Breast epithelium (tissue), 4 donors: ENCODE measurements at regions not wholly inside any gene's neighbourhood (a gene's known extent, or its start where the extent isn't known, plus 50 kb on each side); places are given as distances from the start of the nearest gene placed in this dataset.
A peak's percentile ranks its signal among the peaks of the same experiment; 100 is the strongest.
"Not testable (repeated sequence)": the region's sequence is repeated elsewhere in the genome, so short reads cannot be mapped to it uniquely, and the experiment has no call there.

Experiments
- DNase-seq, 2 donors: peaks; one replicate each; pipeline ENCODE4 v3.0.0-alpha.2; 2019; ENCODE audit warnings: low spot score in 2 of 2
- H3K27ac ChIP-seq, 2 donors: fragments of 200-600 bp; sonication (generic) in 1 of 2; one replicate each; pipeline ENCODE4 v1.5.1; 2016 to 2019; ENCODE audit warnings: mild to moderate bottlenecking in 1 of 2
- H3K27me3 ChIP-seq, 2 donors: fragments of 200-600 bp; sonication (generic) in 1 of 2; one replicate each; pipeline versions ENCODE4 v1.5.1 to v1.6.0; 2017 to 2019; ENCODE audit warnings: control low read depth in 1 of 2, mild to moderate bottlenecking in 1 of 2
- H3K36me3 ChIP-seq: fragments of 200-600 bp; one replicate; pipeline ENCODE4 v1.5.1; 2019
- H3K4me1 ChIP-seq, 2 donors: fragments of 200-600 bp; sonication (generic); one replicate each; pipeline ENCODE4 v1.5.1; 2016 to 2019; ENCODE audit warnings: control low read depth in 1 of 2
- H3K4me3 ChIP-seq, 3 donors: fragments of 200-600 bp; sonication (generic); 1 replicate in 2 of 3; 2 replicates in 1 of 3; pipeline ENCODE4 v1.5.1; 2016 to 2019; ENCODE audit warnings: mild to moderate bottlenecking in 3 of 3, moderate library complexity in 2 of 3
- H3K9me3 ChIP-seq, 2 donors: fragments of 200-600 bp; sonication (generic) in 1 of 2; one replicate each; pipeline ENCODE4 v1.5.1; 2016 to 2019; ENCODE audit warnings: control low read depth in 1 of 2
- CTCF ChIP-seq, 3 donors: fragments of 450-650 bp; IDR thresholded peaks; one replicate each; pipeline ENCODE4 v1.5.1; 2016 to 2017; ENCODE audit warnings: antibody characterized with exemption in 3 of 3, mild to moderate bottlenecking in 3 of 3, moderate library complexity in 3 of 3
- POLR2A ChIP-seq: fragments of 450-650 bp; IDR thresholded peaks from one replicate; pipeline ENCODE4 v1.6.1; 2016; ENCODE audit warnings: antibody characterized with exemption, mild to moderate bottlenecking, moderate library complexity
- POLR2AphosphoS5 ChIP-seq, 3 donors: sonication (generic); formaldehyde crosslinking; IDR thresholded peaks; one replicate each; pipeline ENCODE4 v1.6.1; 2017; ENCODE audit warnings: antibody characterized with exemption in 3 of 3
- intact Hi-C: fragments of 100-400 bp; cut with DNase I; formaldehyde crosslinking; loops from one replicate; pipeline ENCODE4 v1.15.1; 2023; ENCODE audit warnings: low total_unique reads

GRCh38 chr12:131222329-131223139 lies 268.8 kb downstream of the ADGRD1 start:
- intact Hi-C loops = no loop called here
- H3K4me1 ChIP-seq = peaks cover 0 to 5% of the 10 kb centered on the region in 2 donors

GRCh38 chr12:131223171-131223761 lies 269.6 kb downstream of the ADGRD1 start:
- H3K27ac ChIP-seq = no peak overlapping the region
- no peak overlapping the region for H3K4me3 ChIP-seq
- DNase-seq = no peak
- H3K9me3 ChIP-seq = no peaks in the 10 kb centered on the region
- H3K36me3 ChIP-seq = no peaks in the 10 kb centered on the region
- peaks cover 0 to 5% of the 10 kb centered on the region in 2 donors for H3K4me1 ChIP-seq
- intact Hi-C loops = no loop called here
- no peak for TF ChIP-seq CTCF (IDR thresholded peaks at IDR 0.05)
- no peak for TF ChIP-seq POLR2AphosphoS5 (IDR thresholded peaks at IDR 0.05)
- no peak for TF ChIP-seq POLR2A
- H3K27me3 ChIP-seq = no peaks in the 10 kb centered on the region

More at GRCh38 chr12:131222329-131223139, 268.8 kb downstream of the ADGRD1 start:
- H3K27me3 ChIP-seq = no peaks in the 10 kb centered on the region
- H3K4me3 ChIP-seq = peak overlapping the region in 1 of 3 donors; percentile 17
- no peaks in the 10 kb centered on the region for H3K36me3 ChIP-seq
- no peak overlapping the region for H3K27ac ChIP-seq
- TF ChIP-seq CTCF (IDR thresholded peaks at IDR 0.05) = no peak
- TF ChIP-seq POLR2AphosphoS5 (IDR thresholded peaks at IDR 0.05) = no peak
- no peak for TF ChIP-seq POLR2A
- no peak for DNase-seq
- H3K9me3 ChIP-seq = no peaks in the 10 kb centered on the region

- intact Hi-C loops = no loop called here
- TF ChIP-seq POLR2AphosphoS5 (IDR thresholded peaks at IDR 0.05) = no peak
- no peak for TF ChIP-seq CTCF (IDR thresholded peaks at IDR 0.05)
- TF ChIP-seq POLR2A = no peak
Observed at GRCh38 chr12:131223791-131224225, 270.1 kb downstream of the ADGRD1 start.

GRCh38 chr12:131224226-131225065 lies 270.7 kb downstream of the ADGRD1 start:
- intact Hi-C loops, H3K4me3 ChIP-seq, DNase-seq, H3K36me3 ChIP-seq, H3K27ac ChIP-seq, H3K27me3 ChIP-seq, H3K9me3 ChIP-seq, H3K4me1 ChIP-seq: not testable (repeated sequence)

More at GRCh38 chr12:131223791-131224225, 270.1 kb downstream of the ADGRD1 start:
- H3K27me3 ChIP-seq = no peaks in the 10 kb centered on the region
- no peak overlapping the region for H3K27ac ChIP-seq
- H3K9me3 ChIP-seq = no peaks in the 10 kb centered on the region
- DNase-seq = no peak
- no peak overlapping the region for H3K4me3 ChIP-seq
- no peaks in the 10 kb centered on the region for H3K36me3 ChIP-seq
- H3K4me1 ChIP-seq = peaks cover 0 to 5% of the 10 kb centered on the region in 2 donors

GRCh38 chr12:131225066-131225380 lies 271.3 kb downstream of the ADGRD1 start:
- H3K27me3 ChIP-seq, H3K9me3 ChIP-seq, H3K4me1 ChIP-seq, intact Hi-C loops, H3K36me3 ChIP-seq, H3K27ac ChIP-seq, H3K4me3 ChIP-seq, DNase-seq: not testable (repeated sequence)
